OCI-LY7 (cell line): ENCODE measurements at regions not wholly inside any gene's neighbourhood (a gene's known extent, or its start where the extent isn't known, plus 50 kb on each side); places are given as distances from the start of the nearest gene placed in this dataset.
"Not testable (repeated sequence)": the region's sequence is repeated elsewhere in the genome, so short reads cannot be mapped to it uniquely, and the experiment has no call there.

Source experiments
- CTCF ChIP-seq: fragments of 200-600 bp; sonication (generic); conservative IDR thresholded peaks from 2 replicates; pipeline ENCODE4 v1.5.1; 2014; ENCODE audit warnings: mild to moderate bottlenecking, antibody characterized with exemption, low read length, moderate library complexity, mixed read lengths
- EZH2phosphoT487 ChIP-seq: fragments of 200-600 bp; sonication (generic); IDR thresholded peaks from 2 replicates; pipeline ENCODE4 v1.6.1; 2018; ENCODE audit warnings: low read depth, borderline replicate concordance, mild to moderate bottlenecking, mixed run types, antibody characterized with exemption, low read length, moderate library complexity, mixed read lengths

- TF ChIP-seq CTCF, EZH2phosphoT487: not testable (repeated sequence)
These were observed 604.1 kb downstream of the TFAP2A start for GRCh38 chr6:9810727-9811126.
